ENCODE measurements at regions not wholly inside any gene's neighbourhood (a gene's known extent, or its start where the extent isn't known, plus 50 kb on each side); places are given as distances from the start of the nearest gene placed in this dataset.

DNA sequence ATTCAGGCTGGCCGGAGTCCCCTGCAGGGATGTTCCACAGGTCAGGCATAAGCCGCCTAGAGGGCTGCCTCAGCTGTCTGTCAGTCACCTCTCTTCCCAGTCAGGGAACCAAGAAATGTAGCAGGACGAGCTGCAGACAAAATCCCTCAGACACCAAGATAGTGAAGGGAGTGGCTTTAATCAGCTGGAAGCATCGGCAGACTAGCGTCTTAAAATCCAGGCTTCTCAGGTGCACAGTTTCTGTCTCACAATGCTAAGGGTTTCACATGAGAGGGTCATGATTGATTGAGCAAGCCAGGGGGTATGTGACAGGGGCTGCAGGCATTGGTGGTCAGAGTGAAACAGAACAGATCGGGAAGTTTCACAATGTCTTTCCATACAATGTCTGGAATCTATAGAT is 247.2 kb downstream of the CDH10 start:
- Histone ChIP-seq H3K27me3 (ENCODE audit: insufficient read depth, poor library complexity, severe bottlenecking) (no peaks in the 10 kb centered on the region), H3K4me3 (replicated peaks; ENCODE audit: insufficient read depth, low read length) (no peak overlapping the region), H3K27ac (replicated peaks) (no peak overlapping the region)
- TF ChIP-seq, protein P1, sequence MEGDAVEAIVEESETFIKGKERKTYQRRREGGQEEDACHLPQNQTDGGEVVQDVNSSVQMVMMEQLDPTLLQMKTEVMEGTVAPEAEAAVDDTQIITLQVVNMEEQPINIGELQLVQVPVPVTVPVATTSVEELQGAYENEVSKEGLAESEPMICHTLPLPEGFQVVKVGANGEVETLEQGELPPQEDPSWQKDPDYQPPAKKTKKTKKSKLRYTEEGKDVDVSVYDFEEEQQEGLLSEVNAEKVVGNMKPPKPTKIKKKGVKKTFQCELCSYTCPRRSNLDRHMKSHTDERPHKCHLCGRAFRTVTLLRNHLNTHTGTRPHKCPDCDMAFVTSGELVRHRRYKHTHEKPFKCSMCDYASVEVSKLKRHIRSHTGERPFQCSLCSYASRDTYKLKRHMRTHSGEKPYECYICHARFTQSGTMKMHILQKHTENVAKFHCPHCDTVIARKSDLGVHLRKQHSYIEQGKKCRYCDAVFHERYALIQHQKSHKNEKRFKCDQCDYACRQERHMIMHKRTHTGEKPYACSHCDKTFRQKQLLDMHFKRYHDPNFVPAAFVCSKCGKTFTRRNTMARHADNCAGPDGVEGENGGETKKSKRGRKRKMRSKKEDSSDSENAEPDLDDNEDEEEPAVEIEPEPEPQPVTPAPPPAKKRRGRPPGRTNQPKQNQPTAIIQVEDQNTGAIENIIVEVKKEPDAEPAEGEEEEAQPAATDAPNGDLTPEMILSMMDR (IDR thresholded peaks at IDR 0.05; ENCODE audit: insufficient read depth, low read length) = no peak
- TF ChIP-seq POLR2AphosphoS5 (IDR thresholded peaks at IDR 0.05; ENCODE audit: low read depth) (no peak), GABPA (IDR thresholded peaks at IDR 0.05; ENCODE audit: low read depth) (no peak), SPI1 (IDR thresholded peaks at IDR 0.05; ENCODE audit: borderline replicate concordance, low read depth) (no peak)
- TF ChIP-seq, protein P2, sequence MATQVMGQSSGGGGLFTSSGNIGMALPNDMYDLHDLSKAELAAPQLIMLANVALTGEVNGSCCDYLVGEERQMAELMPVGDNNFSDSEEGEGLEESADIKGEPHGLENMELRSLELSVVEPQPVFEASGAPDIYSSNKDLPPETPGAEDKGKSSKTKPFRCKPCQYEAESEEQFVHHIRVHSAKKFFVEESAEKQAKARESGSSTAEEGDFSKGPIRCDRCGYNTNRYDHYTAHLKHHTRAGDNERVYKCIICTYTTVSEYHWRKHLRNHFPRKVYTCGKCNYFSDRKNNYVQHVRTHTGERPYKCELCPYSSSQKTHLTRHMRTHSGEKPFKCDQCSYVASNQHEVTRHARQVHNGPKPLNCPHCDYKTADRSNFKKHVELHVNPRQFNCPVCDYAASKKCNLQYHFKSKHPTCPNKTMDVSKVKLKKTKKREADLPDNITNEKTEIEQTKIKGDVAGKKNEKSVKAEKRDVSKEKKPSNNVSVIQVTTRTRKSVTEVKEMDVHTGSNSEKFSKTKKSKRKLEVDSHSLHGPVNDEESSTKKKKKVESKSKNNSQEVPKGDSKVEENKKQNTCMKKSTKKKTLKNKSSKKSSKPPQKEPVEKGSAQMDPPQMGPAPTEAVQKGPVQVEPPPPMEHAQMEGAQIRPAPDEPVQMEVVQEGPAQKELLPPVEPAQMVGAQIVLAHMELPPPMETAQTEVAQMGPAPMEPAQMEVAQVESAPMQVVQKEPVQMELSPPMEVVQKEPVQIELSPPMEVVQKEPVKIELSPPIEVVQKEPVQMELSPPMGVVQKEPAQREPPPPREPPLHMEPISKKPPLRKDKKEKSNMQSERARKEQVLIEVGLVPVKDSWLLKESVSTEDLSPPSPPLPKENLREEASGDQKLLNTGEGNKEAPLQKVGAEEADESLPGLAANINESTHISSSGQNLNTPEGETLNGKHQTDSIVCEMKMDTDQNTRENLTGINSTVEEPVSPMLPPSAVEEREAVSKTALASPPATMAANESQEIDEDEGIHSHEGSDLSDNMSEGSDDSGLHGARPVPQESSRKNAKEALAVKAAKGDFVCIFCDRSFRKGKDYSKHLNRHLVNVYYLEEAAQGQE (IDR thresholded peaks at IDR 0.05; ENCODE audit: insufficient replicate concordance, low read depth) = no peak
- DNase-seq (ENCODE audit: low read depth in 1 of 2, low spot score in 1 of 2) = no peak

DNA sequence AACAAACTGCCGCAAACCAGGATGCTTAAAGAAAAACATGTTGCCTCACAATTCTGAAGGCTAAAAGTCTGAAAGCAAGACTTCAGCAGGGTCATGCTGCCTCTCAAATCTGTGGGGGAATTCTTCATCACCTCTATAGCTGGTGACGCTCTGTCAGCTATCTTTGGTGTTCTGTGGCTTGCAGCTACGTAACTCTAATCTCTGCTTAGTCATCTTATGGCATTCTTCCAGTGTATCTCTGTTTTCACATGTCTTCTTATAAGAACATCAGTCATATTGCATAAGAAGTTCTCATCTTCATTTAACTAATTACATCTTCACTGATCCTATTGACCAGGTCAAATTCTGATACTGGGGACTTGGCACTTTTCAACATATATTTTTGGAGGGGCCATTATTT is 243.0 kb downstream of the CDH10 start:
- DNase-seq (ENCODE audit: low read depth in 1 of 2, low spot score in 1 of 2) = peak in 1 of 2 experiments; percentile 10
- Histone ChIP-seq H3K27ac (replicated peaks) (no peak overlapping the region), H3K27me3 (ENCODE audit: insufficient read depth, poor library complexity, severe bottlenecking) (no peaks in the 10 kb centered on the region), H3K4me3 (replicated peaks; ENCODE audit: insufficient read depth, low read length) (no peak overlapping the region)
- no peak for TF ChIP-seq GABPA (IDR thresholded peaks at IDR 0.05; ENCODE audit: low read depth)
- no peak for TF ChIP-seq POLR2AphosphoS5 (IDR thresholded peaks at IDR 0.05; ENCODE audit: low read depth)
- no peak for TF ChIP-seq SPI1 (IDR thresholded peaks at IDR 0.05; ENCODE audit: borderline replicate concordance, low read depth)
- TF ChIP-seq, protein P1 (IDR thresholded peaks at IDR 0.05; ENCODE audit: insufficient read depth, low read length) = no peak
- TF ChIP-seq, protein P2 (IDR thresholded peaks at IDR 0.05; ENCODE audit: insufficient replicate concordance, low read depth) = no peak

DNA sequence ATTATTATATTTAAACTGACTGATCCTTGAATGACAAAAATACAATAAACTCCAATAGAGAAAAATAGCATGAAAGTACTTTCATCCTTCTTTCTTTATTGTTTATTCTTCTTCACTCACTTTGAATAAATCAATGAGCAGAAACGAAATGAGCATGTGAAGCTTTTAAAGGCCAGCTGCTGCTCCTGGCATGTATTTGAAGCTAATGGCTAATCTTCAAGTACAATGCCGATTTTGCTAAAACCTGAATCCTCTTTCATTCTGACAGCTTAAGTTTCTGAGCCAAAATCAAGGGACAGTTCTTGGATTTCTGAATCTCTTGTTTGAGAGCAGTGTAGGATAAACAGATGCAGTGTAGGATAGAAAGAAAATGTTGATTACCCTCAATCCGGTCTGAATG is 237.3 kb downstream of the CDH10 start:
- Histone ChIP-seq H3K4me3 (replicated peaks; ENCODE audit: insufficient read depth, low read length) (no peak overlapping the region), H3K27me3 (ENCODE audit: insufficient read depth, poor library complexity, severe bottlenecking) (no peaks in the 10 kb centered on the region), H3K27ac (replicated peaks) (no peak overlapping the region)
- no peak for DNase-seq (ENCODE audit: low read depth in 1 of 2, low spot score in 1 of 2)
- no peak for TF ChIP-seq POLR2AphosphoS5 (IDR thresholded peaks at IDR 0.05; ENCODE audit: low read depth)
- TF ChIP-seq, protein P2 (IDR thresholded peaks at IDR 0.05; ENCODE audit: insufficient replicate concordance, low read depth) = no peak
- TF ChIP-seq, protein P1 (IDR thresholded peaks at IDR 0.05; ENCODE audit: insufficient read depth, low read length) = no peak
- no peak for TF ChIP-seq SPI1 (IDR thresholded peaks at IDR 0.05; ENCODE audit: borderline replicate concordance, low read depth)
- no peak for TF ChIP-seq GABPA (IDR thresholded peaks at IDR 0.05; ENCODE audit: low read depth)

Data from HL-60 (cell line).